ENCODE measurements at regions not wholly inside any gene's neighbourhood (a gene's known extent, or its start where the extent isn't known, plus 50 kb on each side); places are given as distances from the start of the nearest gene placed in this dataset.

DNA sequence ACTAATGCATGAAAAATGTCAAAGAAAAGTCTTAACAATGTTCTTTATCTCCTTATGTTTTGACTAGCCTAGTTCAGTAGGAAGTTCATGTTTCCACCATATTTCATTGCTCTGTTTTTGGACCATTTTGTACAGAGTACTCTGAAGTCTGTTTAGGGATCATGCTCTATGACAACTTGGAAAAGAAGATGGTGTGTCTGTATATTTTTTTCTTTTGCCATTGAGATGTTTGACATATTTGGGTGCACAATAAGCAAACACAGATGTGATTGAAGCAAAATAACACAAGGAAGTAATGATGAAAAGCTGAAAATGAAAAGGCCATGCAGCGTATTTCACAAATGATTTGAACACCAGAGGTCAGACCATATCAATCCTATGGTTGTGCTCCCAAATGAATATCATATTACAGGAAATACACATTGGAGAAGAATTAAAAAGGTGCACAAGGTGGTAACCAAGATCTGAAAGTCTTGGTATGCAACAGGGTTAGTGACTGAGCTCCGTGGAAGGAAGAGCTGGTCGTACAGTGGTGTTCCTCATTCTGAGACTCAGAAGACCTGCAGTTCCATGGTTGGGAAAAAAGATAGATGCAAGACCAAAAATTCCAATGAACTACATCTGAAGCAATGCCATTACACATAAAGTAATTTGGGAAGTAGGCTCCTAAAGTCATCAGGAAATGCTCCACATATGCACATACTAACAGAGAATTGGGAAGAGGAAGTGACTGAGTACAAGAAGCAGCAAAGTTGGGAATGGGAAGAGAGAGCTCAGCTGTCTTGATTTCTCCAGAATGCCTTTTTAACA, 463.5 kb downstream of the LMO4 start:
- TF ChIP-seq CTCF (IDR thresholded peaks at IDR 0.05) (no peak), POLR2A (IDR thresholded peaks at IDR 0.05) (no peak)
